ENCODE measurements at regions not wholly inside any gene's neighbourhood (a gene's known extent, or its start where the extent isn't known, plus 50 kb on each side); places are given as distances from the start of the nearest gene placed in this dataset.

DNA sequence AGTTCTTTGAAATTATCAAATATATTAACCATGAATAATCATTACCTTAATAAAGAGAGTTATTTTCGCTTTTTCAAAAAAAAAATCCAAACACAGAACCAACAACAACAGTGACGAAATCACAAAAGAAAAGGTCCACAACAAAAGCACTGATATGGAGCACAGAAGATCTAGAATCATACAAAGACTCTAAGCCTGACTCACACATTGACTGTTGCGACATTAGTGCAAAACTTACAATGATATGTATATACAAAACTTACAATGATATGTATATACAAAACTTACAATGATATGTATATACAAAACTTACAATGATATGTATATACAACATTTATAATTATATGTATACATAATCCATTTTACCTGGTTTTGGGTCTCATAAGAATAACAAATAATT lies 117.7 kb downstream of the USP22 start:
- TF ChIP-seq, protein P1, sequence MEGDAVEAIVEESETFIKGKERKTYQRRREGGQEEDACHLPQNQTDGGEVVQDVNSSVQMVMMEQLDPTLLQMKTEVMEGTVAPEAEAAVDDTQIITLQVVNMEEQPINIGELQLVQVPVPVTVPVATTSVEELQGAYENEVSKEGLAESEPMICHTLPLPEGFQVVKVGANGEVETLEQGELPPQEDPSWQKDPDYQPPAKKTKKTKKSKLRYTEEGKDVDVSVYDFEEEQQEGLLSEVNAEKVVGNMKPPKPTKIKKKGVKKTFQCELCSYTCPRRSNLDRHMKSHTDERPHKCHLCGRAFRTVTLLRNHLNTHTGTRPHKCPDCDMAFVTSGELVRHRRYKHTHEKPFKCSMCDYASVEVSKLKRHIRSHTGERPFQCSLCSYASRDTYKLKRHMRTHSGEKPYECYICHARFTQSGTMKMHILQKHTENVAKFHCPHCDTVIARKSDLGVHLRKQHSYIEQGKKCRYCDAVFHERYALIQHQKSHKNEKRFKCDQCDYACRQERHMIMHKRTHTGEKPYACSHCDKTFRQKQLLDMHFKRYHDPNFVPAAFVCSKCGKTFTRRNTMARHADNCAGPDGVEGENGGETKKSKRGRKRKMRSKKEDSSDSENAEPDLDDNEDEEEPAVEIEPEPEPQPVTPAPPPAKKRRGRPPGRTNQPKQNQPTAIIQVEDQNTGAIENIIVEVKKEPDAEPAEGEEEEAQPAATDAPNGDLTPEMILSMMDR (IDR thresholded peaks at IDR 0.05 in 2 of 3, conservative IDR thresholded peaks at IDR 0.05 in 1 of 3; ENCODE audit: insufficient read depth in 2 of 3, low read depth in 1 of 3, low read length in 3 of 3) = no peak
- TF ChIP-seq ZNF263 (CRISPR knock-in tag; IDR thresholded peaks at IDR 0.05; ENCODE audit: borderline replicate concordance) (no peak), SMARCB1 (IDR thresholded peaks at IDR 0.05; ENCODE audit: insufficient read length, low read depth) (no peak), NFYB (IDR thresholded peaks at IDR 0.05; ENCODE audit: extremely low read depth, insufficient read length) (no peak), KDM1A (IDR thresholded peaks at IDR 0.05) (no peak)
